ENCODE measurements at regions not wholly inside any gene's neighbourhood (a gene's known extent, or its start where the extent isn't known, plus 50 kb on each side); places are given as distances from the start of the nearest gene placed in this dataset.
A peak's percentile ranks its signal among the peaks of the same experiment; 100 is the strongest.

- DNase-seq (ENCODE audit: low spot score), result peak; percentile 3
These were observed 548.5 kb downstream of the BUD13 start for GRCh38 chr11:116224154-116224888.

- no peak for DNase-seq (ENCODE audit: low spot score)
These were observed 551.4 kb downstream of the BUD13 start for GRCh38 chr11:116221351-116221750.

- no peak for DNase-seq (ENCODE audit: low spot score)
These were observed 553.6 kb downstream of the BUD13 start for GRCh38 chr11:116219171-116219635.

GRCh38 chr11:116217441-116217840 lies 555.3 kb downstream of the BUD13 start:
- DNase-seq (ENCODE audit: low spot score), result no peak

- DNase-seq (ENCODE audit: low spot score), result peak; percentile 4
These were observed 555.8 kb downstream of the BUD13 start for GRCh38 chr11:116217006-116217405.

- no peak for DNase-seq (ENCODE audit: low spot score)
These were observed 557.2 kb downstream of the BUD13 start for GRCh38 chr11:116215471-116216113.

- no peak for DNase-seq (ENCODE audit: low spot score)
These were observed 561.6 kb downstream of the BUD13 start for GRCh38 chr11:116211147-116211546.

- DNase-seq (ENCODE audit: low spot score), result no peak
These were observed 562.1 kb downstream of the BUD13 start for GRCh38 chr11:116210663-116211062.

- DNase-seq (ENCODE audit: low spot score), result no peak
These were observed 563.5 kb downstream of the BUD13 start for GRCh38 chr11:116209255-116209654.

- no peak for DNase-seq (ENCODE audit: low spot score)
These were observed 565.2 kb downstream of the BUD13 start for GRCh38 chr11:116207421-116208141.

GRCh38 chr11:116207019-116207418 lies 565.8 kb downstream of the BUD13 start:
- no peak for DNase-seq (ENCODE audit: low spot score)

GRCh38 chr11:116202922-116203321 lies 569.9 kb downstream of the BUD13 start:
- no peak for DNase-seq (ENCODE audit: low spot score)

- no peak for DNase-seq (ENCODE audit: low spot score)
These were observed 572.2 kb downstream of the BUD13 start for GRCh38 chr11:116200564-116200963.

GRCh38 chr11:116199182-116199581 lies 573.6 kb downstream of the BUD13 start:
- DNase-seq (ENCODE audit: low spot score), result no peak

- no peak for DNase-seq (ENCODE audit: low spot score)
These were observed 578.5 kb downstream of the BUD13 start for GRCh38 chr11:116194156-116194904.

GRCh38 chr11:116193321-116194131 lies 579.3 kb downstream of the BUD13 start:
- DNase-seq (ENCODE audit: low spot score), result no peak

- no peak for DNase-seq (ENCODE audit: low spot score)
These were observed 580.1 kb downstream of the BUD13 start for GRCh38 chr11:116192509-116193210.

GRCh38 chr11:116190861-116191260 lies 581.9 kb downstream of the BUD13 start:
- no peak for DNase-seq (ENCODE audit: low spot score)

- DNase-seq (ENCODE audit: low spot score), result no peak
These were observed 583.2 kb downstream of the BUD13 start for GRCh38 chr11:116189408-116190170.

GRCh38 chr11:116188350-116188749 lies 584.4 kb downstream of the BUD13 start:
- DNase-seq (ENCODE audit: low spot score), result no peak
